Stimulated activated CD8-positive, alpha-beta memory T cell treated with anti-CD3 and anti-CD28 coated beads, Interleukin-2, amount 100 ng/mL, for 1 hour (primary cell): ENCODE measurements at regions not wholly inside any gene's neighbourhood (a gene's known extent, or its start where the extent isn't known, plus 50 kb on each side); places are given as distances from the start of the nearest gene placed in this dataset.
A peak's percentile ranks its signal among the peaks of the same experiment; 100 is the strongest.
"Not testable (repeated sequence)": the region's sequence is repeated elsewhere in the genome, so short reads cannot be mapped to it uniquely, and the experiment has no call there.

ENCODE experiments used
- DNase-seq, 2 donors: peaks; one replicate each; pipeline ENCODE4 v3.0.0-alpha.2; 2020; ENCODE audit warnings: low read depth in 2 of 2

GRCh38 chr22:25417826-25418225 is 146.6 kb upstream of the GRK3 start:
- not testable (repeated sequence) for DNase-seq

- no peak for DNase-seq
Observed at GRCh38 chr22:25419247-25420113, 145.0 kb upstream of the GRK3 start.

DNA sequence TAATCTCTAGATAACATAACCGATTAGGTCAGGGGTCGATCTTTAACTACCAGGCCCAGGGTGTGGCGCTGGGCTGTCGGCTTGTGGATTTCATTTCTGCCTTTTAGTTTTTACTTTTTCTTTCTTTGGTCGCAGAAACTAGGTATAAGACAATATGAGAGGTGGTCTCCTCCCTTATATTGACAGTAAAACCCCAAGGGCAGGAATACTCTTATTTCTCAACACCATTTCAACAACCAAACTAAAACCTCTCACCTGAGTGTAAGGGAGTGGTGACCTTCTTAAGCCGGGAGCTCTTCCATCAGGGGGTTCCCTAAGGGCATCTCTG is 144.4 kb upstream of the GRK3 start:
- DNase-seq = not testable (repeated sequence)

DNA sequence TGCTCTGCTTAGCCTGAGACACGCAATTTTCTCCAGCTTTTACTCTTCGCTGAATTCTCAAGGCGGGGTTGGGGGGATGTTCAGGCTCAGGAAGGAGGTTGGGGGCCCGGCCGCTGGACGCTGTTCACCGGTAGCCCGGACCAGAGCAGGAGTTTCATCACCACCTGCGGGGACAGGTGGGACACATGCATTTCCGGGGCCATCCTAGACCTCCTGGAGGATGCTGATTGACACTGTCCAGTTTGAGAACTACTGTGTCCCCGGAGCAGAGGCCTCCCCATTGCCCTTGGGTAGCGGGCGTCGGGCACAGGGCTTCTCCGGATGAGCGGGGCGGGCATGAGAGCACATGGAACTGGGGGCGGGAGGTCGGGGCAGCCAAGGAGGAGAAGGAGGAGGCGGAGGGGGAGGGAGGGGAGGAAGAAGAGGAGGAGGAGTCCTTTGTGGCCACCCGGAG is 144.0 kb upstream of the GRK3 start:
- DNase-seq = no peak

DNA sequence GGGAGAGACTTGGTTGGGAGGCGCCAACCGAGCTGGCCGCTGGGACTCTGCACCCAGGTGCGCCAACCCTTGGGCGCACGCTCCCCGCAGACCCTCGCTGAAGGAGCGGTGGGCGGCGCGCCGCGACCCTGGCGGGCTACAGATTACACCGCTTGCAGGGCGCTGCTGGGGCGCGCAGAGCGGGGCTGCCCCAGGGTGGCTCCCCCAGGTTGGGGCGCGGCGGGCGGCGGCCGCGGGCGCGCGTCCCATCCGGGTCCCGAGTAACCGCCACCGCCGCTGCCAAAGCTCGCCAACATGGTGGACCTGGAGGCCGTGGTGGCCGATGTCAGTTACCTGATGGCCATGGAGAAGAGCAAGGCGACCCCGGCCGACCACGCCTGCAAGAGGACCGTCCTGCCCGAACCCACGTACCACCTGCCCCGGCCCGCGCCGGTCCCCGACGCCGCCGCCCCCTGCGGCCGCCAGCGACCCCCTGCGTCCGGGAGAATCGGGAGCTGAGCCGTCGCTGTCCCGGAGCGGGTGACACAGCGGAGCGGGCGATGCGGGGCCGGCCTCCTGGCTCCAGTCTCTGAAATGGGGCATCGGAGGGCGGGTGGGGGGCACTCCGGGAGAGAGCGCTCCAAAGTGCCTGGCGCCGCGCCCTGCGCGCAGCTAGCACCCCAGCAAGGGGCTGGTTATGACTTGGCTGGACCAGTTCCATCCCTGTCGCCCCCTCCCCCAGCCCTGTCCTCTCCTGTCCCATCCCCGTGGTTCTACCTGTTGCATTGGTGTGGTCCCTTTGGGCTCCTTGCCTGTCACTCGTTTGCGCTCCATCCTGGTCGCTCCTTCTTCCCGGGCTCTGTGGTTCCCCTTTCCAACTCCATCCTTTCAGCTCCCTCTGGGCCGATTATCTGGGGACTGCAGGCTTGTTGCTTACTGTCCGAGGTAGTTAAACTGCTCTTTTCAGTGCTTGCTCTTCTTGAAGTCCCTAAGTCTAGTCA is 143.3 kb upstream of the GRK3 start:
- DNase-seq = no peak

- not testable (repeated sequence) for DNase-seq
Observed at GRCh38 chr22:25426530-25427308, 137.8 kb upstream of the GRK3 start.

GRCh38 chr22:25431637-25432342 is 132.7 kb upstream of the GRK3 start:
- DNase-seq = not testable (repeated sequence)

- DNase-seq = not testable (repeated sequence)
Observed at GRCh38 chr22:25433381-25433970, 131.0 kb upstream of the GRK3 start.

DNA sequence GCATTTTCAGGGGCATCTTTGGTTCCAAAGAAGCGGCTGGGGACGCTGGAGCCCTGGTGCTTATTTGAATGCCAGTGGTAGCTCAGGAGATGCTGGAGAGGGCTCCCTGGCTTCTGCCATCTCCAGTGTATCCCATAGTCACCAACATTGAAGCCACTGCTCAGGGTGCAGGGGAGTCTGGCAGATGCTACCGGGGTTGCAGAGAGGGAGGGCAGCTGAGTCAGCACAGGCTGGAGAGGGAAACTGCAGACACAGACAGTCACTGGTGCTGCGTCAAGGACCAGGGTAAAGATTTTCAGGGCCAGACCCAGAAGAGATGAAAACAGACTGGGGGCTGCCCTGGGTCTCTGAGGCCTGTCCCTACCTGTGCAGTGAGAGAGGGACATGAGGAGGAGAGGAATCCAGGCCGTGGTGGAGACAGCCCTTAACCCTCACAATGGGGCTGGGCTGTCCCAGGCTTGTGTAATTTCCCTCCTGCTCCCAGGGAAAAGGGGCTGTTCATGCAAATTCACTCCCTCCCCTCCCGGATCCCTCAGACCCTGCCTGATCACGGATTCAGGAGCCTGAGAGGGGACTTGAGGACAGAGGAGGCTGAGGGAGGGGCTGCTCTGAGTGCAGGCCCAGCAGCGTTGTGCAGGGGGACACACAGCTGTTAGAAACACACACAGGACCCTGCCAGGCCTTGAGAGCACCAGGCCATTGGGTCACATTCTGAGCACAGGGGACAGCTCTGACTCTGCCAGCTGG is 126.9 kb upstream of the GRK3 start:
- DNase-seq = no peak

- no peak for DNase-seq
Observed at GRCh38 chr22:25447067-25447685, 117.3 kb upstream of the GRK3 start.

- DNase-seq = peak; percentile 72 to 84
Observed at GRCh38 chr22:25447686-25448434, 116.6 kb upstream of the GRK3 start.

DNA sequence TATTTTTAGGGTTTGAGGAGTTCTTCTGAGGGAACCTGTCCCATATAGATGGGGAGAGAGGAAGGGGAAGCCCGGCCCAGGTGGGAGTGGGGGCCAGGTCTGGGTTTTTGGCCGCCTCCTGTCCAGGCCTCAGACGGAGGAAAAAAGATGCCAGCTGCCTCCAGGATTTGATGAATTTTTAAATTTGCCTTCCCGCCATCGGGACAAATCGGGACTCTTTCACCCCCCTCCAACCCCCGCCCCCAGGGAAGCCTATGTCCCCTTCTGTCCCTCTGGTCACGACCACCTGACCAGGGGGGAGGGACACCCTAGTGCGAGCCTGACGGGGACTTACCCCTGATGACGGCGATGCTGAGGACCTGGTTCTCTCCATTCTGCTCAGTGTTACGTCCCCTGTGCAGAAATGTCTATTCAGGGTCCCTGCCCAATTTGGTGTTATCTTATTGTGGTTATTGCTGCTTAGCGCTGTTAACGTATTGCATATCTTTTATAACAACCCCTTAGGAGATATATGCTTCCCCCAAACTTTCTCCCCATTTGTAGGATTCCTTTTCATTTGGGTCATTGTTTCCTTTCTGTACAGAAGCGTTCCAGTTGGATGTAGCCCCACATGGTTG is 115.9 kb upstream of the GRK3 start:
- DNase-seq = no peak

DNA sequence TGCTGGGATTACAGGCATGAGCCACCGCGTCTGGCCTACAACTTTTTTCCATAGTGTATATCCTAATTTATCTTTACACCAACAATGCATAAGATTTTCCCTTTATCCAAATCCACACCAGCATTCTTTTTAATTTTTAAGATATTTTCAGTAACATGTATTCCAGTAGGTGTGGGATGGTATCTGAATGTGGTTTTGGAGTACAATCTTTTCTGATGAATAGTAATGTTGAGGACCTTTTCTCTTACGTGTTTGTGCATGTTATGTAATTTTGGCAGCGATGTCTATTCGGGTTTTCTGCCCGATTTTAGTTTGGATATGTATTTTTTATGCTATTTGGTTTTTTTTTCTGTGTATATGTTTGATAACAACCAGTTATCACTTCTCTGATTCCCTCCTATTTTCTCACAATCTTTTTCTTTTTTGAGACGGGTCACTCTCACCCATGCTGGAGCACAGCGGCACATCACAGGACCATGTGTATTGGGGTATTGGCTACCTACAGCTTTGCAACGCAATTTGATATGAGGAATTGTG is 114.6 kb upstream of the GRK3 start:
- DNase-seq = no peak

DNA sequence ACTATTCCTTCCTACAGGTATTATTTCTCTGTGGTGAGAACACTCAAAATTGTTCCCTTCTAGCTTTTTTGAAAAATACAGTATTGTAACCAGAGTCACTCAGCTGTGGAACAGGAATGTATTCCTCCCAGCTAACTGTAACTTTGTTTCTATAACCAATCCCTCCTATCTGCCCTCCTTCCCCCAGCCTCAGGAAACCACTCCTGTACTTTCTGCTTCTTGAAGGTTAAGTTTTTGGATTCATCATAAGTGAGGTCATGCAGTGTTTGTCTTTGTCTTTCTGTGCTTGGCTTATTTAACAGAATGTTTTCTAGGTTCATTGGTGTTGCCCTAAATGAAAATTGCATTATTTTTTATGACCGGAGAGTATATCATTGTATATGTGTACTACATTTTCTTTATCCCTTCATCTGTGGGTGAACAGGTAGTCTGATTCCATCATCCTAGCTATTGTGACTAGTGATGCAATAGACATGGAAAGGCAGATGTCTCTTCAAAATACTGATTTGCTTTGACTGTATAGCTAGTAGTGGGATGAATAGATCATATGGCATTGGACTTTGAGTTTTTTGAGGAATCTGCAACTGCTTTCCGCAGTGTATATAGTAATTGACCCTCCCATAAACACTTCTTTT is 112.9 kb upstream of the GRK3 start:
- no peak for DNase-seq

DNA sequence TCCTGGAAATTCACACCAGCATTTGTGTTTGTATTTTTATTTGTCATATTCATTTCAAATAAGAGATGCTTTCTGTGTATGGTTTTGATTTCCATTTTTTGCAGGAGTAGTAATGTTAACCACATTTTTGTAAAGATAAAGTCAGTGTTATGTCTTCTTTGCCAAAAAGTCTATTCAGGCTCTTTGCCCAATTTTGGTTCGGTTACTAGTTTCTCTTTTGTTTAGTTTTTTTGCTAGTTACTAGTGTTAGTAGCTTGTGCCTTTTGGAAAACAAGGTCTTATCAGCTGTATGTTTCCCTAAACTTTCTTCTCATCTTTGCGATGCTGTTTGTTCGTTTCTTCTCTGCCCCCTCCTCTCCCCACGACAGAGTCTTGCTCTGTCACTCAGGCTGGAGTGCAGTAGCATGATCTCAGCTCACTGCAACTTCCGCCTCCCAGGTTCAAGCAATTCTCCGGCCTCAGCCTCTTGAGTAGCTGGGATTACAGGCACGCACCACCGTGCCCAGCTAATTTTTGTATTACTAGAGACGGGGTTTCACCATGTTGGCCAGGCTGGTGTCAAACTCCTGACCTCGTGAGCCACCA is 112.3 kb upstream of the GRK3 start:
- DNase-seq = no peak

DNA sequence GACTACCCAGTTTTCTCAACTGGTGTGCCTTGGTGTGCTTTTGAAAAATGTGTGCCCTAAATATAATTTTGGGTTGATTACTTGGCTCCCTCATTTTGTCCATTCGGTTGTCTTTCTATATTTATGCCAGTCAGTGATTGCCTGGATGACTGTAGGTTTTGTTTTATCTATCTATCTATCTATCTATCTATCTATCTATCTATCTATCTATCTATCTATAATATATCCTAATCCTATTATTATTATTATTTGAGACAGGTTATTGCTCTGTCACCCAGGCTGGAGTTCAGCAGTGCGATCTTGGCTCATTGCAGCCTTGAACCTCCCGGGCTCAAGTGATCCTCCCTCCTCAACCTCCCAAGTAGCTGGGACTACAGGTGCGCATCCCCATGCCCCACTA is 111.4 kb upstream of the GRK3 start:
- no peak for DNase-seq

DNA sequence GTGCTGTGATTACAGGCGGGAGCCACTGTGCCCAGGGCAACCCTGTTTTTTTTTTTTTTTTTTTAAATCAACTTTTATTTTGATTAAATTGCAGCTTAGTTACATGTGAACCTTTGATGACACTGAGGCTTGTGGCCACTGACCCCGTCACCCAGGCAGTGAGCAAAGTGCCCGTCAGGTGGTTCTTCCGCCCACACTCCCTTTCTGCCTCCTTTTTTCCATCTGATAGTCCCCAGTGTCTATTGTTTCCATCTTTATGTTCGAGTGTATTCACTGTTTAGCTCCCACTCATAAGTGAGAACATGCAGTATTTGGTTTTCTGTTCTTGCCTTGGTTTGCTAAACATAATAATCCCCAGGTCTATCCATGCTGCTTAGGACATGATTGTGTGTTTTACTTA is 110.9 kb upstream of the GRK3 start:
- no peak for DNase-seq
